Lower leg skin (tissue), 4 donors: ENCODE measurements at regions not wholly inside any gene's neighbourhood (a gene's known extent, or its start where the extent isn't known, plus 50 kb on each side); places are given as distances from the start of the nearest gene placed in this dataset.

Experiments used
- DNase-seq, 2 donors: peaks; one replicate each; pipeline ENCODE4 v3.0.0-alpha.2; 2019; ENCODE audit warnings: low spot score in 2 of 2
- H3K4me3 ChIP-seq: fragments of 200-600 bp; sonication (generic); 2 replicates; pipeline ENCODE4 v1.5.1; 2017; ENCODE audit warnings: mild to moderate bottlenecking, low read depth; ENCODE audit not compliant: poor library complexity, severe bottlenecking
- POLR2A ChIP-seq, 2 donors: fragments of 450-650 bp; IDR thresholded peaks; one replicate each; pipeline ENCODE4 v1.6.1; 2016 to 2017; ENCODE audit warnings: antibody characterized with exemption in 2 of 2, mild to moderate bottlenecking in 1 of 2, moderate library complexity in 1 of 2
- WGBS, 2 donors: methylation state at CpG; one replicate each; pipeline ENCODE4 v1.1.5; 2018; 5-methylcytosine and 5-hydroxymethylcytosine counted together
- intact Hi-C: fragments of 100-400 bp; cut with DNase I; formaldehyde crosslinking; loops from one replicate; pipeline ENCODE4 v1.15.0; 2023; ENCODE audit warnings: low total_unique reads
- TF ChIP-seq, protein P1 (sequence below), 3 donors: fragments of 450-650 bp; IDR thresholded peaks; one replicate each; pipeline ENCODE4 v1.5.1; 2016; ENCODE audit warnings: antibody characterized with exemption in 3 of 3, mild to moderate bottlenecking in 3 of 3, moderate library complexity in 2 of 3

DNA sequence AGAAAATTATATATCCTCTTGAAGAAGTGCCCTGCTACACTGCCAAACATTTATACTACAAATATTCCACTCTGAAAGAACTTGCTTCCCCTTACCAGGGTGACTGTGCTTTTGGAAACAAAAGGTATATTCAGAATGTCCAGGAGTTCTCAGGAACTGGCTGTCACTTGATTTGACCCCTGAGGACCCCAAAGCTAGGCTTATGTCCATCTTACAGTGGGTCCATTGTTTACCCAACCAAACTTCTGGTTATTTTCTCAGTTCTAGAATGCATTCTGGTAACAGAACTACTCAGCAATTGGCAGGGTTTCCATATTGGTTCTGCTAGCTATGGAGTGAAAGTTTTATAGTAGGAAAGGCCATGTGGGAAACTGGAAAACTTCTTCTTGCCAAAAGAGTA is 207.1 kb upstream of the KCTD3 start:
- no peak for DNase-seq
- TF ChIP-seq, protein P1, sequence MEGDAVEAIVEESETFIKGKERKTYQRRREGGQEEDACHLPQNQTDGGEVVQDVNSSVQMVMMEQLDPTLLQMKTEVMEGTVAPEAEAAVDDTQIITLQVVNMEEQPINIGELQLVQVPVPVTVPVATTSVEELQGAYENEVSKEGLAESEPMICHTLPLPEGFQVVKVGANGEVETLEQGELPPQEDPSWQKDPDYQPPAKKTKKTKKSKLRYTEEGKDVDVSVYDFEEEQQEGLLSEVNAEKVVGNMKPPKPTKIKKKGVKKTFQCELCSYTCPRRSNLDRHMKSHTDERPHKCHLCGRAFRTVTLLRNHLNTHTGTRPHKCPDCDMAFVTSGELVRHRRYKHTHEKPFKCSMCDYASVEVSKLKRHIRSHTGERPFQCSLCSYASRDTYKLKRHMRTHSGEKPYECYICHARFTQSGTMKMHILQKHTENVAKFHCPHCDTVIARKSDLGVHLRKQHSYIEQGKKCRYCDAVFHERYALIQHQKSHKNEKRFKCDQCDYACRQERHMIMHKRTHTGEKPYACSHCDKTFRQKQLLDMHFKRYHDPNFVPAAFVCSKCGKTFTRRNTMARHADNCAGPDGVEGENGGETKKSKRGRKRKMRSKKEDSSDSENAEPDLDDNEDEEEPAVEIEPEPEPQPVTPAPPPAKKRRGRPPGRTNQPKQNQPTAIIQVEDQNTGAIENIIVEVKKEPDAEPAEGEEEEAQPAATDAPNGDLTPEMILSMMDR (IDR thresholded peaks at IDR 0.05) = no peak
- no peak for TF ChIP-seq POLR2A (IDR thresholded peaks at IDR 0.05)
- H3K4me3 ChIP-seq = no peak overlapping the region
- intact Hi-C loops = no loop called here

DNA sequence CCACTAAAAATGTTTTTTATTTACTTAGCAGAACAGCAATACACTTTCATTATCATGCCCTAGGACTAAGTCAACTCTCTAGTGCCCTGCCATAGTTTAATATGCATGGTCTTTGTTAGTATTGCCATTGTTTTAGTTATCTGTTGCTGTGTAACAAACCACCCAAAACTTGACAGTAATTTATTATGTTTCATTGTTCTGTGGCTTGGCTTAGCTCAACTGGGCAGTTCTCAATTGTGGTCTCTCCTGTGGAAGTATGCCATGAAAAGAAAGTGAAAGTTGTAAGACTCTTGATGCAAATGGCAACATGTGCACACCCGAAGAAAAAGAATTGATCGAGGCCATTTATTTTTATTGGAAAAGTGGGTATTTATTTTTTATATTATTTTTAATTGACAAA is 206.3 kb upstream of the KCTD3 start:
- no peak overlapping the region for H3K4me3 ChIP-seq
- no peak for DNase-seq
- WGBS, 2 donors = 90 to 93% methylated on average over 2 of the region's 2 CpGs
- TF ChIP-seq, protein P1 (IDR thresholded peaks at IDR 0.05) = no peak
- TF ChIP-seq POLR2A (IDR thresholded peaks at IDR 0.05) = no peak
- intact Hi-C loops = no loop called here

DNA sequence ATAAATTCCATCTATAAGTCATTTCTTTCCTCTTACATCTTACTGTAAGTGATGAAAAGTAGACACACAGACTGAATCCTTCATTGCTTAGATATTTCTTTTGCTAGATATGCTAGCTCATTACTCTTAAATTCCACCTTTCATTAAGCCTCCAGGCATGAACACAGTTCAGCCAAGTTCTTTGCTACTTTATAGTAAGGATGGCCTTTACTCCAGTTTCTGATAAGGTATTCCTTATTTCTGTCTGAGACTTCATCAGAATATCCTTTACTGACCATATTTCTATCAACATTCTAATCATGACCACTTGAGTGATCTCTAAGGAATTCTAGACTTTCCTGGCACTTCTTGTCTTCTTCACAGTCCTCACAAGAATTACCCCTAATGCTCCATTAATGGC is 191.7 kb upstream of the KCTD3 start:
- DNase-seq = no peak
- no peak for TF ChIP-seq POLR2A (IDR thresholded peaks at IDR 0.05)
- TF ChIP-seq, protein P1 (IDR thresholded peaks at IDR 0.05) = no peak
- intact Hi-C loops = no loop called here
- H3K4me3 ChIP-seq = no peak overlapping the region

DNA sequence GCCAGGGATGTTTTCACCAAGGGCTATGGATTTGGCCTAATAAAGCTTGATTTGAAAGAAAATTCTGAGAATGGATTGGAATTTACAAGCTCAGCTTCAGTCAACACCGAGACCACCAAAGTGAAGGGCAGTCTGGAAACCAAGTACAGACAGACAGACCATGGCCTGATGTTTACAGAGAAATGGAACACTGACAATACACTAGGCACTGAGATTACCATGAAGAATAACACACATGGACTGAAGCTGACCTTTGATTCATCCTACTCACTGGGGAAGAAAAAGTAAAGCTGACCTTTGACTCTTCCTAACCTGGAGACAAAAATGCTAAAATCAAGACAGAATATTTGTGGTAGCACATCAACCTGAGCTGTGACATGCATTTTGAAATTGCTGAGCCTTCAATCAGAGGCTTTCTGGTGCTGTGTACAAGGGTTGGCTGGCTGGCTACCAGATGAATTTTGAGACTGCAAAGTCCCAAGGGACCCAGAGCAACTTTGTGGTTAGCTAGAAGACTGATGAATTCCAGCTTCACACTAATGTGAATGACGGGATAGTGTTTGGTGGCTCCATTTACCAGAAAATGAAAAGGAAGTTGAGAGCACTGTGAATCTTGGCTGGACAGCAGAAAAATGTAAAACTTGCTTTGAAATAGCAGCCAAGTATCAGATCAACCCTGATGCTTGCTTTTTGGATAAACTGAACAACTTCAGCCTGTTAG is 190.4 kb upstream of the KCTD3 start:
- intact Hi-C loops = no loop called here
- DNase-seq = peak in 1 of 2 donors; percentile 30
- TF ChIP-seq, protein P1 (IDR thresholded peaks at IDR 0.05) = no peak
- TF ChIP-seq POLR2A (IDR thresholded peaks at IDR 0.05) = no peak
- H3K4me3 ChIP-seq = no peak overlapping the region
- 60 to 63% methylated on average over 2 of the region's 2 CpGs for WGBS, 2 donors

DNA sequence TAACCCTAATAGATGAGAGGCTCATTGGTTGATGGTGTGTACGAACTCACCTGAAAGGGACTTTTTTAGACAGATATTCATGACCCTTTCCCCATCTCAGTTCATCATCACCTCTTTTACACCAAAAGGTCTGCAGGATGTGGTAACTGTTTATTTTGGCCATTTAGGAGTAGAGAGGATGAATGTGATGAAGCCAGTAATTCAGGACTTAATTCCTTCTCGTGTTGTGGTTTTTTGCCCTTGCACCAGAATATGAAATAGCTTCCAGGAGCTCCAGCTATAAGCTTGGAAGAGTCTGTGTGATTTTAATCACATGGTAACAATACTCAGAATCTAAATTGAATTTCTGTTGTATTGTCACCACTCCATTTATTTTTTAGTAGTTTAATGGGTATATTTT is 189.4 kb upstream of the KCTD3 start:
- intact Hi-C loops = no loop called here
- TF ChIP-seq, protein P1 (IDR thresholded peaks at IDR 0.05) = no peak
- TF ChIP-seq POLR2A (IDR thresholded peaks at IDR 0.05) = no peak
- no peak for DNase-seq
- 75 to 80% methylated on average over 2 of the region's 2 CpGs for WGBS, 2 donors
- H3K4me3 ChIP-seq = no peak overlapping the region

DNA sequence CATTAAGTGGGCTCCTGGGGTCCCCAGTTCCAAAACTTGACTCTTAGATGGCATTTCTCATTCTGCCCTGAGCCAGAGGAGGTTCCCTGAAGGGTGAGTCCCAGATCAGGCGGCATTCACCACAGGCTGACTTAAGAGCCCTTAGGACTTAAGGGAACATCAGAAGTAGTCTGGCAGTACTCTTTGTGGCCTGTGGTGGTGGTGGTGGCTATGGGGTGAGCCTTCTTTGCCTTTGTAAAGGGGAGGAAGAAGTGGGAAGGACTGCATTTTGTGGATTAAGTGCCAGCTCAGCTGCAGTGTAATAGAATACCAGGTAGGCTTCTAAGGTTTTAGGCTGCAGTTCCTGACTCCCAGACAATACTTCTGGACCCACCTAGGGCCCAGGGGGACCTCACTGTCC is 186.5 kb upstream of the KCTD3 start:
- DNase-seq = no peak

More for the DNA sequence above, 186.5 kb upstream of the KCTD3 start:
- no peak for TF ChIP-seq POLR2A (IDR thresholded peaks at IDR 0.05)
- TF ChIP-seq, protein P1 (IDR thresholded peaks at IDR 0.05) = no peak
- no peak overlapping the region for H3K4me3 ChIP-seq
- intact Hi-C loops = no loop called here
- WGBS, 2 donors = 86 to 100% methylated on average over 1 of the region's 1 CpG
